ENCODE measurements at regions not wholly inside any gene's neighbourhood (a gene's known extent, or its start where the extent isn't known, plus 50 kb on each side); places are given as distances from the start of the nearest gene placed in this dataset.
A peak's percentile ranks its signal among the peaks of the same experiment; 100 is the strongest.

- TF ChIP-seq EZH2 (IDR thresholded peaks at IDR 0.05; ENCODE audit: low read length, missing control alignments) (no peak), CTCF (conservative IDR thresholded peaks at IDR 0.05 in 1 of 2, IDR thresholded peaks at IDR 0.05 in 1 of 2; ENCODE audit: low read depth in 1 of 2, low read length in 2 of 2) (peak; percentile 52 to 59)
Observed at GRCh38 chr12:19739195-19739776, 300.0 kb downstream of the AEBP2 start.

Data from fibroblast of lung (primary cell).